ENCODE measurements at regions not wholly inside any gene's neighbourhood (a gene's known extent, or its start where the extent isn't known, plus 50 kb on each side); places are given as distances from the start of the nearest gene placed in this dataset.
"Not testable (repeated sequence)": the region's sequence is repeated elsewhere in the genome, so short reads cannot be mapped to it uniquely, and the experiment has no call there.

DNA sequence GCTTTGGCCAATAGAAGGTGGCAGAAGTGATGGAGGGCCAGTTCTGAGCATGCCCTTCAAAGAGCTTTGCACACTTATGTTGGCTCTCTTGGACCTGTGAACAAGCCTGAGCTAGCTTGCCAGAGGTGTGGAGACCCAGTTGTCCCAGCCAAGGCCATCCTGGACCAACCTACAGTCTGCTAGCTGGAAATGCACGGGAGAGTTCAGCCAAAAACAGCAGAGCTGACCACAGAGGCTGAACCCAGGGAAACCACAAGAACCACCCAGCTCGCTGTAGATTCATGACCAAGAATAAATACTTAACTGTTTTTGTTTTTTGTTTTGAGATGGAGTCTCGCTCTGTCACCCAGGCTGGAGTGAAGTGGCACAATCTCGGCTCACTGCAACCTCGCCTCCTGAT is 65.4 kb upstream of the HAND1 start:
- DNase-seq: no peak

DNA sequence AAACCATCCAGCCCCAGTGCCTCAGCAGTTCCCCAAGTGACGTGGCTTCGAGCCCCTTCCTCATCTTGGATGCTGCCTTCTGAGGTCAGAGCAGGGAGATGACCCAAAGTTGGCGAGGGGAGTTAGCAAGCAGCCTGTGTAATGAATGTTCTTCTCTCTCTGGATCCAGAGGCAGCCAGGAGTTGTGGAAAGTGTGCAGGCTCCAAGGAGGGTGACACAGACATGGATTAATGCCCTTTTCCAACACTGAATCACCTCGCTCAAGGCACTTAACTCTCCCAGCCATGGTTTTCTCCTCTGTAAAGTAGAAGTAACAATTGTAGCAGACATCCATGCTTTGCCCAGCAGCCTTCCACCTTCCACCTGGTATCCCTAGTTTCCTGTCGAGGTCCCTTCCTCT is 64.6 kb upstream of the HAND1 start:
- DNase-seq: no peak

DNA sequence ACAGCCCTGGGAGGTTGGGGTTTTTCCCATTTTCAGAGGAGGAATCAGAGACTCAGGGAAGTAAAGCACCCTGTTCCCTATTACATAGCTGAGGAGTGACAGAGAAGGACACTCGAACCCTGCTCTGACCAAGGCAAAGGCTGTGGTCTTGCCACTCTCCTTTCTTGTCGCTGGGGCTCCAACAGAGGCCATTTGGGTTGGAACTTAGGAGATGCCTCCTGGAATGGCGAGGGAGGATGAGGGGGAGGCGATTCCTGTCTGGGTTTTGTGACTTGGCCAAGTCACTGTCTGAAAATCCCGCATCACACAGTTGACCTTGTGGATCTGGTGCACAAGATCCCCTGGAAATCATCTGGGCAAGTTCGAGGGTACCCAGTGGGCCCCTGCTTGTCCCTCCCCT is 64.0 kb upstream of the HAND1 start:
- no peak for DNase-seq

DNA sequence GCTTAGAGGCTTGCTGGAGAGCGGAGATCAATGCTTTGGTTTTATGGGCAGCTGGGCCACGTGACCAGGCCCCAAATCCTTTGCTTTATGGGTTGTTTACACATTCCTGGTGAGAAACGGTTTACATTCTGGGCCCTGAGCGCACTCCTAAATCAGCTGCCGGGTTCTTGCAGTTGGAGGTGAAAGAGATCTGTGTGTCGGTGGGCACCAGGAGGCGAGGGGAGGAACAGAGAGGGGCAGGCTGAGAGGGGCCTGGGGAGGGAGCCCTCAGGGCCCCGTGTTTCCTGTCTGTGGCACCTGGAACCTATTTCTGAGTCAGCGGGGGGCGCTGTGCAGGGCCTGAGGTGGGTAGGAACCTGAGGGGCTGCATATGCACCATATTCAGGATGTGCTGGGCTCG is 63.5 kb upstream of the HAND1 start:
- DNase-seq: no peak

DNA sequence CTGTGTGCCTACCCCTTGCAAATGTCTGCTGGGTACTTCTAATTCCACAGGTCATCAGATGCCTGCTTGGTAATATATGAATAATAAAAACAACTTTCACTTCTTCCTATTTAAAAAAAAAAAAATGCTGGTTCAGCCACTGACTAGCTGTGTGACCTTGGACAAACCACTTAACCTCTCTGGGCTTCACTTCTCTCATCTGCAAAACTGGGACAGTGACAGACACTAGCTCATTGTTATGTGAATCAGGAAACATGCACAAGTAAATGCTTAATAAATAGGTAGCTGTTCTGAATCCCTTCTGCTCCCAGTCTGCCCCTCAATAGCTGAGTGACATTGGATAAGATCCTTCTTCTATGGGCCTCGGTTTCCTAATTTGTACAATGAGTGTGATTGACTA is 62.6 kb upstream of the HAND1 start:
- DNase-seq: no peak

DNA sequence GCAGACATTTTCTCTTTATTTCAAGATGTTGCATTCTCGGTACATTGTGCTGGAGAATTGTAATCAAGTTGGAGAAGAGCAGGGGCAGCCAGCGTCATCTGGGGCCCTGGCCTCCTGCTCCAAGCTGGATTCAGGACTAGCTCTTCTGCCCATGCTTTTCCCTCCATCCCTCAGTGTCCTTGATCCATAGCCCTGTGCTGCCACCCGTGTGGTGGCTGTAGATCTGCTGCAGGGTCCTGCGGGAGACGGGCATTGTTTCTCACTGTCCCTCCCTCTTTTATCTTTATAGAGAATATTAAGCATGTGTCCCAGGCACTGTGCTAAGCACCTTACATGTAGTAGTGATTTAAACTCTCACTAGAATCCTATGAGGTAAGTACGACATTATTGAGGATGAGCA is 60.5 kb upstream of the HAND1 start:
- DNase-seq: no peak

DNA sequence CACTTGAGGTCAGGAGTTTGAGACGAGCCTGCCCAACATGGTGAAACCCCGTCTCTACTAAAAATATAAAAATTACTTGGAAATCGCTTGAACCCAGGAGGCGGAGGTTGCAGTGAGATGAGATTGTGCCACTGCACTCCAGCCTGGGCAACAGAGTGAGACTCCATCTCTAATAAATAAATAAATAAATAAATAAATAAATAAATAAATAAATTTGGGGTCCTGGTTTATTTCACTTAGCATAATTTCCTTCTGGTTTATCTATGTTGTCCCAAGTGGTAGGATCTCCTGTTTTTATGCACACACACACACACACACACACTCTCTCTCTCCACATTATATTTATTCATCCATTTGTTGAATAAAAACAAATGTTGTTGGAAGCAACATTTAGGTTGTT is 58.4 kb upstream of the HAND1 start:
- DNase-seq: not testable (repeated sequence)

DNA sequence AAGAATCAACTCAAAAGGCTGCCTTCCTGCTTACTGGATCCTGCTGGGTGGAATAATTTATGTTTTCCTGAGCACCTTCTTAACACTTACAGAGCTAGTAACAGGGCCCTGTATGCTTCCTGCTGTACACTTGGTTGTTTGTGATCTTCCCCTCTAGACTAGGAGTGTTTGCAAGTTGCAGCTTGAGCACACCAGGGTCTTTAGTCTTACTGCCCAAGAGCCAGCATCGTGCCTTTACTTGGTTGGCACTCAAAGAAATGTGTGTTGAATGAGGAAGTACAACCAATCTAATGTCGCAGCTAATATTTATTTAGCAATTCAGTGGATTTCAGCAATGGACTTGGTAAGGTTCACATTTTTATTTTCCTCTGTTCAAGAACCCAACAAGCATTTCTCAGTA is 57.5 kb upstream of the HAND1 start:
- DNase-seq: no peak

DNA sequence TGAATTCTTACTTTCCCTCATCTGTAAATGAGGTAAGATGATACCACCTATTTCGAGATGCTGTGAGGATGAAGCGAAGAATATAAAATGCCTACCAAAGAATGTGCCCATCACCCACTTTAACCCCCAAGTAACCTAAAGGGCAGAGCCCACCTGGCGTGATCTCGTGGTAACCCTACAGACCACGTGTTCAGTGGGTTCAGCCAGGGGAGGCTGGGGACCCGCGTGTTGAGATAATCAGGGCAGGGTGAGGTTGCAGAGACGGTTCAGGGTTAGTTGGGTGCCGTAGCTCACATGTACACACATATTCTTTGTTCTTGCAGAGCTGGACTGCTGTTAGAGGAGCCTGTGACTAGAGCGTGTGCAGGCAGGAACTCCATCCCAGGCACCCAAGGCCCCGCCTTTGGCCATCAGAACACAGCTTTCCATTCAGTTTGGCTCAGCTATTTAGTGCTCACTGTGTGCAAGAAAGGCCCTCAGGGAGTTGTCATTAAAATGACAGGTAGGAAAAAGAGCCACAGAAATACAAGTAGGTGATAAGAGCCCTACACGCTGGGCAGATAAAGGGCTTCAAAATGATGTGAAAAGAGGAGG is 56.5 kb upstream of the HAND1 start:
- no peak for DNase-seq

DNA sequence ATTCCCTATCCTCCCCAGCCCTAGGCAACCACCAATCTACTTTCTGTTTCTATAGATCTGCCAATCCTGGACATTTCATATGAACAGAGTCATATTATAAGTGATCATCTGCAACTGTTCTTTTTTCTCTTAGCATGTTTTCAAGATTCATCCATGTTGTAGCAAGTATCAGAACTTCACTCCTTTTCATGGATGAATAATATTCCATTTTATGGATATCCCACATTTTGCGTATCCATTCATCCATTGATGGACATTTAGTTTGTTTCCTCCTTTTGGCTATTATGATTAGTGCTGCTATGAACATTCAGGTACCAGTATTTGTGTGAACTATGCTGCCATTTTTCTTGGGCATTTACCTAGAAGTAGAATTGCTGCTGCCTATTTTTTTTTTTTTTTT is 51.3 kb upstream of the HAND1 start:
- DNase-seq: no peak

DNA sequence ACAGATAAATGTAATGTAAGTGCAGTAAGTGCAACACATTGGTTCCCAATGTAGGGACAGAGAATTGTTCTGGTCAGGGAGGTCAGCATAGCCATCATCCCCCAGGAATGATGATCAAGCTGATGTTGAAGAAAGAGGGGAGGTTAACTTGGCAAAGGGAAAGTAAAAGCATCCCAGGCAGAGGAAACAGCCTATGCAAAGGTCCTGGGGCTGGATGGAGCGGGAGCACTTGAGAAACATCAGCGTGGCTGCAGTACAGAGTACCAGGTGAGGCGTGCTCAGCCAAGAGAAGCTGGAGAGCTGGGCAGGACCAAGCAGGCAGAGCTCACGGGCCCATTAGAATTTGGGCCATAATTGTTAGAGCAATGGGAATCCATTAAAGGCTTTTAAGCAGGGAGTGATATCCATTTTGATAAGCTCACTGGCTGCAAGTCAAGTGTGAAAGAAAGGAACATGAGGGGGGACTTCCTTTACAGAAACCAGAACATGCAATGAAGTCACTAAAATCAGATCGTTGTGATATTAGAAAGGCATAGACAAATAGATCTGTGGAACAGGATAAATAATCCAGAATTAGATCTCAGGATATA is 50.1 kb upstream of the HAND1 start:
- DNase-seq: no peak

Data from NCI-H2171 treated with DMSO at 0.1 percent for 48 hours (cell line).